ENCODE measurements at regions not wholly inside any gene's neighbourhood (a gene's known extent, or its start where the extent isn't known, plus 50 kb on each side); places are given as distances from the start of the nearest gene placed in this dataset.

DNA sequence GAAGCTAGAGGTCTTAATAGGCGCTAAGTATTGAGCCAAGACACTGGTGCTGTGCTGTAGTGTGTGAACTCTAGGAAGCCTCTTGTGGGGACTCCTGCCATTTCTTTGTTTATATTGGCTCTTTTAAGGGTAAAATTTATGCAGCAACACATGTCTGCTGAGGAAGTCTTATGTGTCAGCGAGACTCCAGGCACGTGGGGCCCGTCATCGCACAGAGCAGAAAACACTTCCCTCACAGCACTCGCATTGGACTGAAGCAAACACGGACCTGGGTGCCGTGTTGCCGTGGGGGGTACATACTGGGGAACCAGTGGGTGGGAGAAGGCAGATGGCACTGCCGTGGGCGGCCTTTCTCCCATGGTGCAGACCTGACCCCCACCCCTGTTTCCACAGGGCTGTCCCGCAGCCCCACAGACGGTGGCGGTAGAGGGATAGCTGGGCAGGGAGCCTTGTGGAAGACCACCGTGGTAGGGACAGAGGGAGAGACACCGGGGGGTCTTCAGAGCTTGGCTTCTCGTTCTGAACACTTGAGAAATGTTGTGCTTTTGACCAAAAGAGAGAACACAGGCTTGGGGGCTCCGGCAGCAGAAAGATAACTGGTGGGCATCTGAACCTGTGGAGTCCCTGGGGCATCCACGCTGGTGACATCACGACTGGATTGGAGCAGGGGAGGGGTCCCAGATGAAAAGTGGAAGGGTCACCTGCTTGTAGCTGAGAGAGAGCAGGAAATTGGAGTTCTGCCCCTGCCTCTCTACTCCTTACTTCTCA, 284.7 kb upstream of the SHH start:
- Histone ChIP-seq H3K27me3 (no peaks in the 10 kb centered on the region), H3K27ac (no peak overlapping the region), H3K36me3 (no peaks in the 10 kb centered on the region), H3K4me1 (peaks cover 0 to 15% of the 10 kb centered on the region in 2 donors), H3K4me3 (replicated peaks in 1 of 3) (no peak overlapping the region), H3K9me3 (no peaks in the 10 kb centered on the region)
- intact Hi-C loops (cut with DNase I), result no loop called here
- WGBS, 2 donors, result 56 to 69% methylated on average over 20 of the region's 20 CpGs
- no peak for TF ChIP-seq POLR2A (IDR thresholded peaks at IDR 0.05)
- TF ChIP-seq, protein P1, sequence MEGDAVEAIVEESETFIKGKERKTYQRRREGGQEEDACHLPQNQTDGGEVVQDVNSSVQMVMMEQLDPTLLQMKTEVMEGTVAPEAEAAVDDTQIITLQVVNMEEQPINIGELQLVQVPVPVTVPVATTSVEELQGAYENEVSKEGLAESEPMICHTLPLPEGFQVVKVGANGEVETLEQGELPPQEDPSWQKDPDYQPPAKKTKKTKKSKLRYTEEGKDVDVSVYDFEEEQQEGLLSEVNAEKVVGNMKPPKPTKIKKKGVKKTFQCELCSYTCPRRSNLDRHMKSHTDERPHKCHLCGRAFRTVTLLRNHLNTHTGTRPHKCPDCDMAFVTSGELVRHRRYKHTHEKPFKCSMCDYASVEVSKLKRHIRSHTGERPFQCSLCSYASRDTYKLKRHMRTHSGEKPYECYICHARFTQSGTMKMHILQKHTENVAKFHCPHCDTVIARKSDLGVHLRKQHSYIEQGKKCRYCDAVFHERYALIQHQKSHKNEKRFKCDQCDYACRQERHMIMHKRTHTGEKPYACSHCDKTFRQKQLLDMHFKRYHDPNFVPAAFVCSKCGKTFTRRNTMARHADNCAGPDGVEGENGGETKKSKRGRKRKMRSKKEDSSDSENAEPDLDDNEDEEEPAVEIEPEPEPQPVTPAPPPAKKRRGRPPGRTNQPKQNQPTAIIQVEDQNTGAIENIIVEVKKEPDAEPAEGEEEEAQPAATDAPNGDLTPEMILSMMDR (IDR thresholded peaks at IDR 0.05), result no peak
- DNase-seq, result no peak

DNA sequence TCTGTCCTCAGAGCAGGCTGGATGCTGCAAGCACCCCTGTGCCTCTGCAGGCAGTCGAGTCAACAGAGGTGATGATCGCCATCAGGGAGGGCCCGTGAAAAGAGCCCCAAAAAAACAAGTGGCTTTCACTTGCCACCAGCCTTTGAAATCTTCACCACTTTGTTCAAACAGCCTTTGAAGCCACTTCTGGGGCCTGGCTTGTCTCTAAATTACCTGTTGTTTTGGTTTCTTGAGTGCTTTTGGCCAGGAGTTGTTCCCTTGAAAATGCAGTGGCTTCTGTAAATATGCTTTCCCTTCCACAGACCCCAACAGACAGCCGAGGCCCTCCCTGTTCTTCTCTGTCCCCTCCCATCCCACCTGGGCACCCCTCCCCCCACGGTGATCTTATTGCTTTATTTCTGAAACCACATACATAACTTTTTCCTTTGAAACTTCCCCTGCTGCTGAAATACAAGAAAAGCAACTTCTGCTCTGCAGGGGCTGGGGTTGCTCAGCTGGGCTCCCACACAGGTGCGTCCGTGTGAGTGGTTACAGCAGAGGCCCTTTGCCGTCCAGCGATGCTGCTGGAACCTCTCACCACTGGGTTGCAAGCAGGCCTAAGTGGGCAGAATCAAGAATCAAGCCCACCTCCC, 283.8 kb upstream of the SHH start:
- no peaks in the 10 kb centered on the region for H3K27me3 ChIP-seq
- H3K4me3 ChIP-seq (replicated peaks in 1 of 3), result no peak overlapping the region
- TF ChIP-seq POLR2A (IDR thresholded peaks at IDR 0.05), result no peak
- TF ChIP-seq, protein P1 (IDR thresholded peaks at IDR 0.05), result no peak
- H3K36me3 ChIP-seq, result no peaks in the 10 kb centered on the region
- no peaks in the 10 kb centered on the region for H3K9me3 ChIP-seq
- DNase-seq, result peak; percentile 15 to 26
- 14 to 24% methylated on average over 9 of the region's 9 CpGs for WGBS, 2 donors
- H3K4me1 ChIP-seq, result peaks cover 0 to 15% of the 10 kb centered on the region in 2 donors
- intact Hi-C loops (cut with DNase I), result no loop called here
- H3K27ac ChIP-seq, result no peak overlapping the region

DNA sequence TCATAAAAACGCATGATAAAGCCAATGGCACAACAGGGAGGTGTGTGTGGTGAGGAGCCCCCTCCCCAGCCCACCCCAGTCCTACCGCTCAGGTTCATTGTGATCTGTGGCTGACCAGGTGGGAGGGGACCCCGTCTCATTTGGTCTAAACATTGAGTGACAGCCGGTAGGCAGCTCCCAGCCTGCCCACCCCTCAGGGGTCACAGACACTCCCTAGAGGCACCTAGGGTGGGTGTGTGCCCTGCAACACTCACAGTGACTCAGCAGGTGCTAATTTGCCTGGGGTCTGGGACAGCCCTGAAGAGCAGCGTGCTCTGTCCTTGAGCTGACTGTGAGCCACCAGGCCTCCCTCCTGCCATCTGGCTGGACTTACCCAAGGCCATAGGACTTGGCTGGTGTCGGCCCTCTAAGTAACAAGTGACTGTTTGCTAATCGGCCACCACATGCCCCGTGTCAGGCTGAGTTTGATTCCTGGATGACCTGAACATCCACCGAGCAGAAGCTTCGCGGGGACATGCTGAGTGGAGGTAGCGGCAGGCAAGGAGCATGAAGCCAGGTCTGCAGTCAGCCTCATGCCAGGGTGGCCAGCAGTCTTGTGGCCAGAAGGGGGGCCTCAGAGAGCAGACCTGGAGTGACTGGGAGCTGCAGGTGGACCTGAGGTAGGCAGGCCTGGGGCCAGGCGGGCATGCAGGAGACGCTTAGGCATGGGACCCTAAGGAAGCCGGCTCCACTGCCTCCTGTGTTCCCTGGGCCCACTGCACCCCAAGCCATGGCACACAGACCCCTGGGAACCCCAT, 282.3 kb upstream of the SHH start:
- peaks cover 0 to 15% of the 10 kb centered on the region in 2 donors for H3K4me1 ChIP-seq
- DNase-seq, result no peak
- no peaks in the 10 kb centered on the region for H3K36me3 ChIP-seq
- H3K27me3 ChIP-seq, result no peaks in the 10 kb centered on the region
- no peak overlapping the region for H3K27ac ChIP-seq
- intact Hi-C loops (cut with DNase I), result no loop called here
- WGBS, 2 donors, result 93 to 98% methylated on average over 4 to 8 of the region's 15 CpGs
- TF ChIP-seq POLR2A (IDR thresholded peaks at IDR 0.05), result no peak
- TF ChIP-seq, protein P1 (IDR thresholded peaks at IDR 0.05), result no peak
- H3K9me3 ChIP-seq, result no peaks in the 10 kb centered on the region
- H3K4me3 ChIP-seq (replicated peaks in 1 of 3), result no peak overlapping the region

DNA sequence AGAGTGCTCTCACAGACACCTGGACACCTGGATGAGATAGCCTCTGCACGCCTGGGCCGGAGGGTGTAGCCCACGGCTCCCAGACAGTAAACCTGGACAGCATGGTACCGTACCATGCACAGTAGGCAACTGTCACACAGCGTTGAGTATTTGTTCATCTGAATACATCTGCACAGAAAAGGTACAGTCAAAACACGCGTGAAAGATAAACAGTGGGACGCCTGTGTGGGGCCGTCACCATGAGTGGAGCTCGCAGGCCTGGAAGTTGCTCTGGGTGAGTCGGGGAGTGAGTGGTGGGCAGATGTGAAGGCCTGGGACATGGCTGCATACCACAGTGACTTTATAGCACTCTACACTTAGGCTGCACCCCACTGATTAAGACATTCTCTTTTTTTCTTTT, 280.0 kb upstream of the SHH start:
- intact Hi-C loops (cut with DNase I), result no loop called here
- DNase-seq, result no peak
- no peaks in the 10 kb centered on the region for H3K27me3 ChIP-seq
- H3K4me3 ChIP-seq (replicated peaks in 1 of 3), result no peak overlapping the region
- no peaks in the 10 kb centered on the region for H3K36me3 ChIP-seq
- H3K4me1 ChIP-seq, result peaks cover 0 to 15% of the 10 kb centered on the region in 2 donors
- TF ChIP-seq, protein P1 (IDR thresholded peaks at IDR 0.05), result no peak
- TF ChIP-seq POLR2A (IDR thresholded peaks at IDR 0.05), result no peak
- WGBS, 2 donors, result 81 to 85% methylated on average over 11 of the region's 11 CpGs
- no peak overlapping the region for H3K27ac ChIP-seq
- H3K9me3 ChIP-seq, result no peaks in the 10 kb centered on the region

All from thyroid gland (tissue), 4 donors.